Lower leg skin (tissue), 3 donors: ENCODE measurements at regions not wholly inside any gene's neighbourhood (a gene's known extent, or its start where the extent isn't known, plus 50 kb on each side); places are given as distances from the start of the nearest gene placed in this dataset.

Experiments used
- CTCF ChIP-seq, 3 donors: fragments of 450-650 bp; IDR thresholded peaks; one replicate each; pipeline ENCODE4 v1.5.1; 2016; ENCODE audit warnings: antibody characterized with exemption in 3 of 3, mild to moderate bottlenecking in 3 of 3, moderate library complexity in 2 of 3
- POLR2A ChIP-seq, 2 donors: fragments of 450-650 bp; IDR thresholded peaks; one replicate each; pipeline ENCODE4 v1.6.1; 2016 to 2017; ENCODE audit warnings: antibody characterized with exemption in 2 of 2, mild to moderate bottlenecking in 1 of 2, moderate library complexity in 1 of 2

GRCh38 chr1:95641386-95641785, 407.4 kb downstream of the RWDD3 start:
- TF ChIP-seq CTCF (IDR thresholded peaks at IDR 0.05) (no peak), POLR2A (IDR thresholded peaks at IDR 0.05) (no peak)
